ENCODE measurements at regions not wholly inside any gene's neighbourhood (a gene's known extent, or its start where the extent isn't known, plus 50 kb on each side); places are given as distances from the start of the nearest gene placed in this dataset.

DNA sequence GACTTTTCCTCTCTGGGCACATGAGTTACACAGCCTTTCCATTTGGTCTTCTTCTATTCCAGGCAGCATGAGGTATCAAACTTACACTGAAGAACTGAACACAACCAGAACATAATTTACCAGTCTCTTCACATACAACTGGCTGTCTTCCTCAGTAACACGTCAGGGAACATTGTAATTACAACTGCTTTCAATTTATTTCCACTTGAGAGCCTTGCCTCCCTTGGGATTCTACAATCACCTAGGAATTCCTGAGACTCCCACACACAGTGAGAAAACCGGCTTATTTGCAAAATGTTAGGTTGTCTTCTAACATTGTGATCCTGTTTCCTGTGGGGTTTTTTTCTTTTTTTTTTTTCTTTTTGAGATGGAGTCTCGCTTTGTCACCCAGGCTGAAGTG, 149.9 kb downstream of the TMX3 start:
- no peak for TF ChIP-seq POLR2A (IDR thresholded peaks at IDR 0.05)
- TF ChIP-seq, protein P1, sequence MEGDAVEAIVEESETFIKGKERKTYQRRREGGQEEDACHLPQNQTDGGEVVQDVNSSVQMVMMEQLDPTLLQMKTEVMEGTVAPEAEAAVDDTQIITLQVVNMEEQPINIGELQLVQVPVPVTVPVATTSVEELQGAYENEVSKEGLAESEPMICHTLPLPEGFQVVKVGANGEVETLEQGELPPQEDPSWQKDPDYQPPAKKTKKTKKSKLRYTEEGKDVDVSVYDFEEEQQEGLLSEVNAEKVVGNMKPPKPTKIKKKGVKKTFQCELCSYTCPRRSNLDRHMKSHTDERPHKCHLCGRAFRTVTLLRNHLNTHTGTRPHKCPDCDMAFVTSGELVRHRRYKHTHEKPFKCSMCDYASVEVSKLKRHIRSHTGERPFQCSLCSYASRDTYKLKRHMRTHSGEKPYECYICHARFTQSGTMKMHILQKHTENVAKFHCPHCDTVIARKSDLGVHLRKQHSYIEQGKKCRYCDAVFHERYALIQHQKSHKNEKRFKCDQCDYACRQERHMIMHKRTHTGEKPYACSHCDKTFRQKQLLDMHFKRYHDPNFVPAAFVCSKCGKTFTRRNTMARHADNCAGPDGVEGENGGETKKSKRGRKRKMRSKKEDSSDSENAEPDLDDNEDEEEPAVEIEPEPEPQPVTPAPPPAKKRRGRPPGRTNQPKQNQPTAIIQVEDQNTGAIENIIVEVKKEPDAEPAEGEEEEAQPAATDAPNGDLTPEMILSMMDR (IDR thresholded peaks at IDR 0.05): no peak
- H3K4me3 ChIP-seq (ENCODE audit: low read depth, poor library complexity, severe bottlenecking): no peak overlapping the region
- intact Hi-C loops (cut with DNase I; ENCODE audit: low total_unique reads): no loop called here
- no peak for DNase-seq (ENCODE audit: low spot score in 2 of 2)
- 57 to 75% methylated on average over 3 of the region's 3 CpGs for WGBS, 2 donors

GRCh38 chr18:68564351-68564750, 150.6 kb downstream of the TMX3 start:
- intact Hi-C loops (cut with DNase I; ENCODE audit: low total_unique reads): no loop called here
- H3K4me3 ChIP-seq (ENCODE audit: low read depth, poor library complexity, severe bottlenecking): no peak overlapping the region
- DNase-seq (ENCODE audit: low spot score in 2 of 2): no peak
- TF ChIP-seq, protein P1 (IDR thresholded peaks at IDR 0.05): no peak

GRCh38 chr18:68560128-68560527, 154.8 kb downstream of the TMX3 start:
- WGBS, 2 donors: 85 to 88% methylated on average over 2 of the region's 2 CpGs

DNA sequence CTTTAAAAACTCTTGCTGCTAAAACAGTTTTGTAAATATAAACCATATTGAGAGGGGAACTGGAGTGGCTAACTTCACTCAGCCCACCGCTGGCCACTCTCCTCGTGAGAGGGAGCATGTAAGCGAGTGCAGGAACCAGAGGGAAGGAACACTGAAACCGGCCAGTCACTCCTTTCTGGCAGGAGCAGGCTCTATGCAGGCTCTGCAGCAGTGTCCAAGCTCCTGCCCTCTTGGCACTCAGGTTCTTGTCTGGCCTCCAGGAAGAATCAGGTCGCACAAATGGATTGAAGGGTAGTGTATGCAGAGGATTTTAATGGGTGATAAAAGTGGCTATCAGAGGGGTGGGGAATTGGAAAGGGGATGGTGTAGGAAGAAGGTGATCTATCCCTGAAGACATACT, 157.7 kb downstream of the TMX3 start:
- no peak for DNase-seq (ENCODE audit: low spot score in 2 of 2)
- intact Hi-C loops (cut with DNase I; ENCODE audit: low total_unique reads): no loop called here
- TF ChIP-seq, protein P1 (IDR thresholded peaks at IDR 0.05): no peak
- no peak for TF ChIP-seq POLR2A (IDR thresholded peaks at IDR 0.05)
- H3K4me3 ChIP-seq (ENCODE audit: low read depth, poor library complexity, severe bottlenecking): no peak overlapping the region
- WGBS, 2 donors: 72 to 77% methylated on average over 5 of the region's 5 CpGs

More at GRCh38 chr18:68560128-68560527, 154.8 kb downstream of the TMX3 start:
- TF ChIP-seq, protein P1 (IDR thresholded peaks at IDR 0.05): no peak
- TF ChIP-seq POLR2A (IDR thresholded peaks at IDR 0.05): no peak
- no peak for DNase-seq (ENCODE audit: low spot score in 2 of 2)
- H3K4me3 ChIP-seq (ENCODE audit: low read depth, poor library complexity, severe bottlenecking): no peak overlapping the region
- intact Hi-C loops (cut with DNase I; ENCODE audit: low total_unique reads): no loop called here

DNA sequence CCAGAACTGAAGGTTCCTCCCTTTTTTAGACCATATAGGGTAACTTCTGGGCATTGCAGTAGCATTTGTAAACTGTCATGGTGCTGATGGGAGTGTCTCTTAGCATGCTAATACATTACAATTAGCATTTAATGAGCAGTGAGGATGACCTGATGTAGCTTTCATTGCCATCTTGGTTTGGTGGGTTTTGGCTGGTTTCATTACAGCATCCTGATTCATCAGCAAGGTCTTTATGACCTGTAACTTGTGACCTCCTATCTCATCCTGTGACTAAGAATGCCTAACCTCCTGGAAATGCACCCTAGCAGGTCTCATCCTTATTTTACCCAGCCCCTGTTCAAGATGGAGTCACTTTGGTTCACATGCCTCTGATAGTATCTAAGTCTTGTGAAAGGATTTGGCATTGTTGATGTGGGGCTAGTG, 159.0 kb downstream of the TMX3 start:
- intact Hi-C loops (cut with DNase I; ENCODE audit: low total_unique reads): no loop called here
- DNase-seq (ENCODE audit: low spot score in 2 of 2): no peak
- no peak overlapping the region for H3K4me3 ChIP-seq (ENCODE audit: low read depth, poor library complexity, severe bottlenecking)
- TF ChIP-seq, protein P1 (IDR thresholded peaks at IDR 0.05): no peak
- TF ChIP-seq POLR2A (IDR thresholded peaks at IDR 0.05): no peak
